ENCODE measurements at regions not wholly inside any gene's neighbourhood (a gene's known extent, or its start where the extent isn't known, plus 50 kb on each side); places are given as distances from the start of the nearest gene placed in this dataset.

DNA sequence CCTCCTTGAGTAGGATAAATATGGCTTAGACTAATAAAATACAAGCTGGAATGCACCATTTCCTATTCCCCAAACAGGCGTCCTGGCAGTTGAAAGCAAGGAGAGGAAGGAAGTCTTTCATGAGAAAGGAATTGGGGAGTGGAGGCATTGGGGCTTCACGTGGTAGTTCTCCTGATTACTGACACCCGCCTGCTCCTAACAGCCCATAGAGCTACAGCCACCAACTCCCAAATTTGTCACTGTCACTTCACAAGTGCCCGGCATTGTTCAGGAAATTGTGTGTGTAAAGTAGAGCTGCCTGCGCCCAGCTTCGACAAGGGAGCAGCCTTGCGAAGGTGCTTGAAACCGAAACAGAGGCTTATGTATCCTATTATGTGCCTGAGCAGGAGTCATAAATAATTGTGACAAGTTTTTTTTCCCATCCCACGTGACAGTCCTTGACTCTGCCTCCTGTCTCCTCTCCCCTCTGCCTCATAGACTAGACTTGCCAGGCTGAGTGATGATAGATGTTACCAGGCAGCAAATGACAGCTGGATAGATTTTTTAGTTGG is 301.7 kb upstream of the ZFP64 start:
- WGBS (ENCODE audit: low lambda C conversion rate): 34% methylated on average over 9 of the region's 9 CpGs
- CTCF ChIA-PET (ENCODE audit: low intra/inter-chr PET ratio, low total read pairs): no interaction called here
- Histone ChIP-seq H3K27me3 (ENCODE audit: control insufficient read depth in 1 of 2, insufficient read depth in 2 of 2, low read length in 2 of 2) (no peaks in the 10 kb centered on the region), H3K79me2 (ENCODE audit: insufficient read depth, low read length) (no peaks in the 10 kb centered on the region), H3K36me3 (replicated peaks in 1 of 2; ENCODE audit: control insufficient read depth in 1 of 2, insufficient read depth in 2 of 2, low read length in 2 of 2) (no peaks in the 10 kb centered on the region), H3K9ac (ENCODE audit: insufficient read depth, low read depth, low read length) (no peak overlapping the region), H3K4me2 (ENCODE audit: low read depth, low read length) (no peak overlapping the region), H3K4me1 (ENCODE audit: insufficient read depth, low read length) (no peaks in the 10 kb centered on the region), H3K4me3 (replicated peaks in 1 of 3; ENCODE audit: insufficient read depth in 1 of 3, low read depth in 2 of 3, low read length in 3 of 3) (no peak overlapping the region), H2AFZ (ENCODE audit: low read length) (no peak overlapping the region), H3K9me3 (ENCODE audit: low read length) (no peaks in the 10 kb centered on the region), H4K20me1 (ENCODE audit: insufficient read depth, low read length) (no peaks in the 10 kb centered on the region), H3K27ac (ENCODE audit: extremely low read length, insufficient read depth, low read length) (no peak overlapping the region)
- POLR2A ChIA-PET: no interaction called here
- no peak for FAIRE-seq
- no peak for ATAC-seq
- no peak for DNase-seq (ENCODE audit: low spot score)
- BruUV-seq (replicated peaks): no TSS peak
- intact Hi-C loops (cut with micrococcal nuclease; ENCODE audit: unreplicated experiment) (no loop called here), in situ Hi-C loops (cut with HindIII; ENCODE audit: extremely low pct_ligation_motif_present, low pct_unique_long_range_greater_than_20kb) (no loop called here)
- TF ChIP-seq ZNF746 (CRISPR knock-in tag; IDR thresholded peaks at IDR 0.05) (no peak), ELF3 (CRISPR knock-in tag; IDR thresholded peaks at IDR 0.05) (no peak), PAX8 (CRISPR knock-in tag; IDR thresholded peaks at IDR 0.05; ENCODE audit: borderline replicate concordance) (no peak), ZNF234 (CRISPR knock-in tag; conservative IDR thresholded peaks at IDR 0.05) (no peak), FOXA3 (CRISPR knock-in tag; IDR thresholded peaks at IDR 0.05) (no peak), ZNF543 (CRISPR knock-in tag; IDR thresholded peaks at IDR 0.05) (no peak), ZNF749 (CRISPR knock-in tag; IDR thresholded peaks at IDR 0.05; ENCODE audit: borderline replicate concordance) (no peak), HIVEP1 (CRISPR knock-in tag; IDR thresholded peaks at IDR 0.05) (no peak), THAP11 (CRISPR knock-in tag; IDR thresholded peaks at IDR 0.05) (no peak), ZNF337 (CRISPR knock-in tag; IDR thresholded peaks at IDR 0.05; ENCODE audit: borderline replicate concordance, low read depth) (no peak)
- TF ChIP-seq, protein P1, sequence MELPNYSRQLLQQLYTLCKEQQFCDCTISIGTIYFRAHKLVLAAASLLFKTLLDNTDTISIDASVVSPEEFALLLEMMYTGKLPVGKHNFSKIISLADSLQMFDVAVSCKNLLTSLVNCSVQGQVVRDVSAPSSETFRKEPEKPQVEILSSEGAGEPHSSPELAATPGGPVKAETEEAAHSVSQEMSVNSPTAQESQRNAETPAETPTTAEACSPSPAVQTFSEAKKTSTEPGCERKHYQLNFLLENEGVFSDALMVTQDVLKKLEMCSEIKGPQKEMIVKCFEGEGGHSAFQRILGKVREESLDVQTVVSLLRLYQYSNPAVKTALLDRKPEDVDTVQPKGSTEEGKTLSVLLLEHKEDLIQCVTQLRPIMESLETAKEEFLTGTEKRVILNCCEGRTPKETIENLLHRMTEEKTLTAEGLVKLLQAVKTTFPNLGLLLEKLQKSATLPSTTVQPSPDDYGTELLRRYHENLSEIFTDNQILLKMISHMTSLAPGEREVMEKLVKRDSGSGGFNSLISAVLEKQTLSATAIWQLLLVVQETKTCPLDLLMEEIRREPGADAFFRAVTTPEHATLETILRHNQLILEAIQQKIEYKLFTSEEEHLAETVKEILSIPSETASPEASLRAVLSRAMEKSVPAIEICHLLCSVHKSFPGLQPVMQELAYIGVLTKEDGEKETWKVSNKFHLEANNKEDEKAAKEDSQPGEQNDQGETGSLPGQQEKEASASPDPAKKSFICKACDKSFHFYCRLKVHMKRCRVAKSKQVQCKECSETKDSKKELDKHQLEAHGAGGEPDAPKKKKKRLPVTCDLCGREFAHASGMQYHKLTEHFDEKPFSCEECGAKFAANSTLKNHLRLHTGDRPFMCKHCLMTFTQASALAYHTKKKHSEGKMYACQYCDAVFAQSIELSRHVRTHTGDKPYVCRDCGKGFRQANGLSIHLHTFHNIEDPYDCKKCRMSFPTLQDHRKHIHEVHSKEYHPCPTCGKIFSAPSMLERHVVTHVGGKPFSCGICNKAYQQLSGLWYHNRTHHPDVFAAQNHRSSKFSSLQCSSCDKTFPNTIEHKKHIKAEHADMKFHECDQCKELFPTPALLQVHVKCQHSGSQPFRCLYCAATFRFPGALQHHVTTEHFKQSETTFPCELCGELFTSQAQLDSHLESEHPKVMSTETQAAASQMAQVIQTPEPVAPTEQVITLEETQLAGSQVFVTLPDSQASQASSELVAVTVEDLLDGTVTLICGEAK (IDR thresholded peaks at IDR 0.05): no peak
- TF ChIP-seq, protein P1 (CRISPR knock-in tag; IDR thresholded peaks at IDR 0.05): no peak
- TF ChIP-seq, protein P2, sequence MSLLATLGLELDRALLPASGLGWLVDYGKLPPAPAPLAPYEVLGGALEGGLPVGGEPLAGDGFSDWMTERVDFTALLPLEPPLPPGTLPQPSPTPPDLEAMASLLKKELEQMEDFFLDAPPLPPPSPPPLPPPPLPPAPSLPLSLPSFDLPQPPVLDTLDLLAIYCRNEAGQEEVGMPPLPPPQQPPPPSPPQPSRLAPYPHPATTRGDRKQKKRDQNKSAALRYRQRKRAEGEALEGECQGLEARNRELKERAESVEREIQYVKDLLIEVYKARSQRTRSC (CRISPR knock-in tag; IDR thresholded peaks at IDR 0.05; ENCODE audit: low read depth): no peak
